Endothelial cell of umbilical vein (primary cell): ENCODE measurements at regions not wholly inside any gene's neighbourhood (a gene's known extent, or its start where the extent isn't known, plus 50 kb on each side); places are given as distances from the start of the nearest gene placed in this dataset.

Source experiments
- BruUV-seq: library from RNA; stranded (reverse); fragments of 400-500 nt; replicated peaks from 2 replicates; lab custom pipeline; 2021; lab: Mats Ljungman, UMichigan
- CTCF ChIA-PET: fragments of 300-600, 350-600 bp; sonication (Branson Sonifier 250); formaldehyde crosslinking; loops from one replicate; lab custom pipeline; 2021; ENCODE audit warnings: antibody characterized with exemption, inconsistent platforms; lab: Charles Lee
- POLR2A ChIA-PET: fragments of 300-600, 350-600 bp; sonication (Branson Sonifier 250); formaldehyde crosslinking; loops from one replicate; lab custom pipeline; 2021; ENCODE audit warnings: antibody characterized with exemption, inconsistent platforms; lab: Charles Lee
- DNase-seq: peaks from one replicate; pipeline ENCODE4 v3.0.0-alpha.2; 2011; ENCODE audit warnings: low read depth, low spot score
- FAIRE-seq: peaks from 2 replicates; lab custom pipeline; 2011; peaks lifted over from hg19 to GRCh38; lab: Jason Lieb, UNC
- H2AFZ ChIP-seq: 2 replicates; pipeline ENCODE4 v1.6.0; 2012; ENCODE audit warnings: low read depth, low read length, control low read depth, inconsistent platforms
- H3K27ac ChIP-seq: 2 replicates; pipeline ENCODE4 v1.5.1; 2011; ENCODE audit warnings: low read depth, mild to moderate bottlenecking, control low read depth, low read length, moderate library complexity; ENCODE audit not compliant: insufficient read depth
- H3K27me3 ChIP-seq, 2 experiments: 2 replicates each; pipeline versions ENCODE4 v1.6.0 to v1.6.1; 2011; ENCODE audit warnings: low read length in 2 of 2, mixed read lengths in 1 of 2; ENCODE audit not compliant: control insufficient read depth in 2 of 2, insufficient read depth in 2 of 2
- H3K36me3 ChIP-seq, 2 experiments: 2 replicates in 1 of 2; 3 replicates in 1 of 2; pipeline ENCODE4 v1.5.1; 2011; ENCODE audit warnings: low read length in 2 of 2, mild to moderate bottlenecking in 1 of 2, moderate library complexity in 1 of 2; ENCODE audit not compliant: control insufficient read depth in 2 of 2, insufficient read depth in 2 of 2; ENCODE audit errors: extremely low read depth in 1 of 2
- H3K4me1 ChIP-seq: 3 replicates; pipeline ENCODE4 v1.5.1; 2011; ENCODE audit warnings: mild to moderate bottlenecking, low read length; ENCODE audit not compliant: control insufficient read depth, insufficient read depth; ENCODE audit errors: extremely low read depth
- H3K4me2 ChIP-seq: 2 replicates; pipeline ENCODE4 v1.6.1; 2011; ENCODE audit warnings: low read length, control low read depth, mixed read lengths; ENCODE audit not compliant: insufficient read depth
- H3K4me3 ChIP-seq, 3 experiments: fragments of 200-600 bp in 1 of 3; sonication (generic), shearing (Covaris generic) in 1 of 3; replicated peaks in 1 of 3; 2 replicates each; pipeline ENCODE4 v1.5.1; 2011 to 2016; ENCODE audit warnings: control low read depth in 3 of 3, low read length in 3 of 3, mild to moderate bottlenecking in 2 of 3, inconsistent platforms in 1 of 3, low read depth in 1 of 3, moderate library complexity in 1 of 3; ENCODE audit not compliant: insufficient read depth in 1 of 3
- H3K79me2 ChIP-seq: 2 replicates; pipeline ENCODE4 v1.6.0; 2012; ENCODE audit warnings: low read length, inconsistent platforms; ENCODE audit not compliant: control insufficient read depth, insufficient read depth
- H3K9ac ChIP-seq: replicated peaks from 2 replicates; pipeline ENCODE3; 2011; ENCODE audit warnings: low read length, control low read depth; ENCODE audit not compliant: insufficient read depth; ENCODE audit errors: extremely low read depth
- H3K9me1 ChIP-seq: replicated peaks from 3 replicates; pipeline ENCODE4 v1.6.0; 2011; ENCODE audit warnings: mild to moderate bottlenecking, low read length; ENCODE audit not compliant: control insufficient read depth, insufficient read depth; ENCODE audit errors: extremely low read depth
- H3K9me3 ChIP-seq: replicated peaks from 2 replicates; pipeline ENCODE4 v1.5.1; 2012; ENCODE audit warnings: low read length, inconsistent platforms; ENCODE audit not compliant: control insufficient read depth, insufficient read depth
- H4K20me1 ChIP-seq: replicated peaks from 2 replicates; pipeline ENCODE3; 2011; ENCODE audit warnings: mild to moderate bottlenecking, low read length; ENCODE audit not compliant: control insufficient read depth, insufficient read depth; ENCODE audit errors: extremely low read depth
- EZH2 ChIP-seq: IDR thresholded peaks from 2 replicates; pipeline ENCODE4 v1.6.1; 2012; ENCODE audit warnings: borderline replicate concordance, low read depth, mild to moderate bottlenecking, moderate library complexity, low read length, inconsistent platforms; ENCODE audit not compliant: severe bottlenecking
- FOS ChIP-seq: IDR thresholded peaks from 2 replicates; pipeline ENCODE4 v1.6.1; 2011; ENCODE audit warnings: mild to moderate bottlenecking, low read length, moderate library complexity, borderline replicate concordance; ENCODE audit not compliant: insufficient read depth
- GATA2 ChIP-seq: IDR thresholded peaks from 2 replicates; pipeline ENCODE4 v1.7.0; 2011; ENCODE audit warnings: low read depth, mild to moderate bottlenecking, moderate library complexity, mixed read lengths, low read length; ENCODE audit not compliant: insufficient read length, insufficient read depth
- JUN ChIP-seq: IDR thresholded peaks from 2 replicates; pipeline ENCODE4 v1.6.1; 2011; ENCODE audit warnings: borderline replicate concordance, low read depth; ENCODE audit not compliant: insufficient read length, insufficient read depth
- MYC ChIP-seq: IDR thresholded peaks from one replicate; pipeline ENCODE4 v1.6.1; 2011; ENCODE audit warnings: mild to moderate bottlenecking, low read depth, low read length
- POLR2A ChIP-seq: IDR thresholded peaks from 2 replicates; pipeline ENCODE4 v1.6.1; 2012; ENCODE audit warnings: low read depth, mild to moderate bottlenecking, control low read depth, low read length
- POLR2AphosphoS5 ChIP-seq: IDR thresholded peaks from 2 replicates; pipeline ENCODE4 v1.6.1; 2012; ENCODE audit warnings: low read depth, mild to moderate bottlenecking, control low read depth, low read length, moderate library complexity; ENCODE audit not compliant: insufficient read depth
- dilution Hi-C: fragments of 300-500 bp; cut with MboI; formaldehyde crosslinking; loops from one replicate; pipeline ENCODE4 v1.15.0; 2019; ENCODE audit warnings: low sequenced_read_pairs; ENCODE audit not compliant: extremely low pct_ligation_motif_present
- intact Hi-C: fragments of 100-400 bp; cut with micrococcal nuclease; formaldehyde crosslinking; loops from one replicate; pipeline ENCODE4 v1.10.0; 2022
- TF ChIP-seq, protein P1 (sequence below), 2 donors: IDR thresholded peaks; 1 replicate in 1 of 2; 2 replicates in 1 of 2; pipeline ENCODE4 v1.5.1; 2011; ENCODE audit warnings: low read length in 2 of 2, mild to moderate bottlenecking in 2 of 2, moderate library complexity in 2 of 2, control low read depth in 1 of 2, inconsistent platforms in 1 of 2, low read depth in 1 of 2; ENCODE audit not compliant: insufficient read depth in 1 of 2; ENCODE audit errors: extremely low read depth in 1 of 2
- TF ChIP-seq, protein P2 (sequence below): IDR thresholded peaks from 2 replicates; pipeline ENCODE4 v1.6.1; 2011; ENCODE audit not compliant: insufficient read depth, insufficient read length

DNA sequence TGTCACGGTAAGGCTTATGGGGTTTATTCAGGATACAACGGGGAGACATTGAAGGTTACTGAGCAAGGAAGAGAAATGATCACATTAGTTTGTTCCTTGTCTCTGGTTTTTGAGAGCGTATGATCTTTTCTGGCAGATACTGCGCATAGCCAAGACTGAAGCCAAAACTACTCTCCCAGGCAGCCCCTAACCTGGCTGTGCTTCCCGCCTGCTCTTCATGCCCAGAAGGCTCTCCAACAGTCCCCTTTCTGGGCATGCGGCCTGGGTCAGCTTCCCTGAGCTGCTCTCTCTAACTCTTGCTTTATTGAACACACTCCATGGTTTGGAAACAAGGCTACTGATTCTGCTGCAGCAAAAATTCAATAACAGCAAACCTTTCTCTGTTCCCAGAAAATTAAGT, 306.6 kb downstream of the BUD13 start:
- DNase-seq (no peak), FAIRE-seq (no peak)
- H3K4me1 ChIP-seq: peaks cover 4% of the 10 kb centered on the region
- H3K9me3 ChIP-seq: no peaks in the 10 kb centered on the region
- H3K27ac ChIP-seq: no peak overlapping the region
- CTCF ChIA-PET: interaction anchor here (1.2 to 1.9 kb wide), 3 partner anchors 12 to 106 kb away, joined by 3 to 7 read pairs (median 4); no protein-coding TSS in a partner anchor
- H4K20me1 ChIP-seq: no peaks in the 10 kb centered on the region
- H3K4me2 ChIP-seq: no peak overlapping the region
- TF ChIP-seq, protein P1, sequence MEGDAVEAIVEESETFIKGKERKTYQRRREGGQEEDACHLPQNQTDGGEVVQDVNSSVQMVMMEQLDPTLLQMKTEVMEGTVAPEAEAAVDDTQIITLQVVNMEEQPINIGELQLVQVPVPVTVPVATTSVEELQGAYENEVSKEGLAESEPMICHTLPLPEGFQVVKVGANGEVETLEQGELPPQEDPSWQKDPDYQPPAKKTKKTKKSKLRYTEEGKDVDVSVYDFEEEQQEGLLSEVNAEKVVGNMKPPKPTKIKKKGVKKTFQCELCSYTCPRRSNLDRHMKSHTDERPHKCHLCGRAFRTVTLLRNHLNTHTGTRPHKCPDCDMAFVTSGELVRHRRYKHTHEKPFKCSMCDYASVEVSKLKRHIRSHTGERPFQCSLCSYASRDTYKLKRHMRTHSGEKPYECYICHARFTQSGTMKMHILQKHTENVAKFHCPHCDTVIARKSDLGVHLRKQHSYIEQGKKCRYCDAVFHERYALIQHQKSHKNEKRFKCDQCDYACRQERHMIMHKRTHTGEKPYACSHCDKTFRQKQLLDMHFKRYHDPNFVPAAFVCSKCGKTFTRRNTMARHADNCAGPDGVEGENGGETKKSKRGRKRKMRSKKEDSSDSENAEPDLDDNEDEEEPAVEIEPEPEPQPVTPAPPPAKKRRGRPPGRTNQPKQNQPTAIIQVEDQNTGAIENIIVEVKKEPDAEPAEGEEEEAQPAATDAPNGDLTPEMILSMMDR (IDR thresholded peaks at IDR 0.05; ENCODE audit: extremely low read depth in 1 of 2, insufficient read depth in 1 of 2, low read depth in 1 of 2, low read length in 2 of 2): no peak
- TF ChIP-seq EZH2 (no peak), GATA2 (no peak), FOS (no peak), POLR2A (no peak), JUN (no peak), POLR2AphosphoS5 (no peak), MYC (no peak)
- TF ChIP-seq, protein P2, sequence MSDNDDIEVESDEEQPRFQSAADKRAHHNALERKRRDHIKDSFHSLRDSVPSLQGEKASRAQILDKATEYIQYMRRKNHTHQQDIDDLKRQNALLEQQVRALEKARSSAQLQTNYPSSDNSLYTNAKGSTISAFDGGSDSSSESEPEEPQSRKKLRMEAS: no peak
- H3K9ac ChIP-seq: no peak overlapping the region
- no peak overlapping the region for H3K4me3 ChIP-seq
- intact Hi-C loops: no loop called here
- H3K36me3 ChIP-seq: no peaks in the 10 kb centered on the region
- POLR2A ChIA-PET: no interaction called here
- no peak overlapping the region for H2AFZ ChIP-seq
- no peaks in the 10 kb centered on the region for H3K9me1 ChIP-seq
- no TSS peak for BruUV-seq
- H3K79me2 ChIP-seq: no peaks in the 10 kb centered on the region
- dilution Hi-C loops: no loop called here
- H3K27me3 ChIP-seq: peaks cover 2 to 9% of the 10 kb centered on the region in 2 experiments
